DMS153 treated with DMSO at 0.1 percent for 48 hours (cell line): ENCODE measurements at regions not wholly inside any gene's neighbourhood (a gene's known extent, or its start where the extent isn't known, plus 50 kb on each side); places are given as distances from the start of the nearest gene placed in this dataset.
A peak's percentile ranks its signal among the peaks of the same experiment; 100 is the strongest.

Experiments
- DNase-seq: peaks from one replicate; lab custom pipeline; 2025; ENCODE audit not compliant: unreplicated experiment; lab: John Stamatoyannopoulos, UW

GRCh38 chr7:115153176-115153575 lies 231.3 kb downstream of the MDFIC start:
- no peak for DNase-seq

GRCh38 chr7:115146148-115146547 lies 224.3 kb downstream of the MDFIC start:
- no peak for DNase-seq

DNA sequence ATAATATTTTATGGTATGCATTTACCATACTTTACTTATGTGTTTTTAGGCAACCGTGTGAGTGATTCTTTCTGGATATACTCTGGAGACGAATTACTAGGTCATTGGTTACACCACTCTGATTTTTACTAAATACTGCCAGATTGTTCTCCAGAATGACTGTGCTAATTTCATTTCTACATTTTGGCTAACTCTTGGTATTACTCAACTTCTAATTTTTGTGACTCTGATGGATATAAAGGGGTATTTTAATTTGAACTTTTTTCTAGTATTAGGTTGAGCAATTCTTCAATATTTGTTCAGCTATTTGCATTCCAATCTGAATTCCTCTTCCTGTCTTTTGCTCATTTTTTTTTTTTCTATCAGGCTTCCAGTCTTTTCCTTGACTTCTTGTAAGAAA lies 223.6 kb downstream of the MDFIC start:
- no peak for DNase-seq

DNA sequence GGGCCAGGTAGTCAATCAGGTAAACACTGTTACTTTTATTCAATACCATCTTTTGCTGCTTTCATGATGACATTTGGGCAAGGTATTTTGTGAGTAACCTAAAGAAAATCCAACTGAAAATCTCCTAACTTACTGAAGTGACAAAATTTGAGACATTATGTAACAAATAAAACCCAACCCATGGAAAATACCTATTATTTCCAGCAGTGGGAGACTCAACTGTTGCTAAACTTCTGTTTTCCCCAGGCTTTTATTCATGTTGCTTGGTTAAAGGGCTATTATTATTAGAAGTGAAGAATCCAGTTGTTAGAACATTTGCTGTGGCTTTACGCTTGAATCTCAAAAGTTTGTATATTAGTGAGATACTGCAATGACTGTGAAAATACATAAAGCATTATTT lies 215.9 kb downstream of the MDFIC start:
- no peak for DNase-seq

DNA sequence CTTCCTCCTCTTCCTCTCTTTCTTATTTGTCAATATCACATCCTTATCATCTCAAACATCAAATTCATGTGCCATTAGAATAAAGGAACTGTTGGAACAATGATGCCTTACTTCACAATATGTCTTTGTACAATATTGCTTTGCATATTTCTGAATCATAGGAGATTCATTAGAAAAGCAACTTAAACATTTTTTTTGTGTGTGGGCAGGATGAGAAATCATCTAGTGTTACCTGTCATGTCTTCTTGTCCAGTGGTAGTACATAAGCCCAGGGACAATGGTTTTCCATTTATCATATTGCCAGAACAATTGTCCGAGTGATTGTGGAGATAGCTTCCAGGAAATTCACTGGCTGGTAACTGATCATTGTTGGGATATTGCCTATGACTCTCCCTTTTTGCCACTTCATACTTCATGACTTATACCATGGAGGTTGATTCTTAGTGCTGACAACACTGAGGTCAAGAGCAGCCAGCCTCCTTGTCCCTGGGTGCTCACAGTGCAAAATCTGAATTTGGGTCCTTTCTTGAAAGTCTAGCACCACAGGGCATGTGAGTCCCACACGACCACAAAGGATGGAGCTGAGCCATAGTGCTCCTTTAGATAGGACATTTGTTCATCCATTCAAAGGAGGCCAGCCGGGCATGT lies 215.0 kb downstream of the MDFIC start:
- no peak for DNase-seq

GRCh38 chr7:115135769-115136410 lies 214.0 kb downstream of the MDFIC start:
- DNase-seq = peak; percentile 7

GRCh38 chr7:115135146-115135545 lies 213.3 kb downstream of the MDFIC start:
- no peak for DNase-seq

- peak; percentile 93 for DNase-seq
Observed at GRCh38 chr7:115133248-115133647, 211.4 kb downstream of the MDFIC start.

DNA sequence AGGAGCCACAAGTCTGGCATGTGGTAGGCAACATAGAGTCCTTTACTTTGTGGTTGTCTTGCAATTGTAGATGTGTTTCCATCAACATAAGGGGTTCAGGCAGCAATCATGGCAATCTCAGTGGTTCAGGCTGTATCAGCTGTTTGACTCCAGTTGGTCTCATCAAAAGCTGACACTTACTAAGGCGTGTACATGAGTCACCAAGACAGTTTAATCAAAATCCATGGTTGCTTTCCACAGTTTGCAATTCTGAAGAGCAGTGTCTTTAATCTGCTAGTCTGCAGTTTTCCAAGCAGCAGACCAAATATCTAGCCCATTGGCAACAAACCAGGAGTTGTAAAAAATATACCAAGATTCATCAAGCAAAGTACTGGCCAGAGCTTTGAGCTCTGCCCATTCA lies 210.2 kb downstream of the MDFIC start:
- DNase-seq = no peak

DNA sequence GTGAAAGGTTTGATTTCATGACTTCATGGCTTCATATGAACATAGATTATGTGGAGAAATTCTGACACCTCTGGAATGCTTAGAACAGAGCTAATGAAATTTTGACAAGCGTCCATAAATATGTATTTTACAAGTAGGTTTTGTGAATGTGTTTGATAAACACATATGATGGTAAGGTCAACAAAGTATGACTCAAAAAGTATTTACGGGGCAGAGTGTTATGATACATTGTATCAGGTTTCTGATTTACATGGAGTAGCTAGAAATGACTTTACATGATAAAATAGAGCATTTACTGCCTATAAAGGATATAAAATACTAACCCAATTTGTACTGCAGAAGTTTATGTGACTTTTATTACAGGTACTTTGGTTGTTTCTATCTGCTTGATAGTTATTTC lies 206.3 kb downstream of the MDFIC start:
- DNase-seq = no peak

DNA sequence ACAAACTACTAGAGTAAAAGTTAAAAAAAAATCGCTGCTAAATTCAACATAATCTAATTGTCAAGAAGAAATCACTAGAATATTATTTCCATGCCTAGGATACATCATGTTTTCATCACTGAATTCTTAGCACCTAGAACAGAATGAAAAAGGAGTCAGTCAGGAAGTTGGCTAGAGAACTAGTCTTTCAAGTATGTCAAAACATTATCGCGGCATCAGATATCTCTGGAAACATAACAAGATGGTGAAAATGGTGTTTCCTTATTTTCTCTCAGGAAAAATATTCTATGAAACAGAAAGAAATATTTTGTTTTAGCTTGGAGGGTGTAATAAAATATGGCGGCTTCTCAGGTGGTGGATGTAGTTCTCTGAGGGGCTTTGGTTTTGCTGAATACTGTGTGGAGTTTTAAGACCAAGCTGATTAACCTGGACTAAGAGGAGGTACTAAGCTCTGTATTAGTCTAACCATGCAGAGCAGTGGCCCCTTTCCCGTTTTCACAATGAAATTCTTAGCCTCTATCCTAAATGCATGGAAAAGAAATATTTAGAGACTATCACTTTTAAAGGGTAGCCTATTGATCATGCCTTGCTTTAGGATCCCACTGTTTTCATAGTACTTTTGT lies 205.6 kb downstream of the MDFIC start:
- DNase-seq = no peak

DNA sequence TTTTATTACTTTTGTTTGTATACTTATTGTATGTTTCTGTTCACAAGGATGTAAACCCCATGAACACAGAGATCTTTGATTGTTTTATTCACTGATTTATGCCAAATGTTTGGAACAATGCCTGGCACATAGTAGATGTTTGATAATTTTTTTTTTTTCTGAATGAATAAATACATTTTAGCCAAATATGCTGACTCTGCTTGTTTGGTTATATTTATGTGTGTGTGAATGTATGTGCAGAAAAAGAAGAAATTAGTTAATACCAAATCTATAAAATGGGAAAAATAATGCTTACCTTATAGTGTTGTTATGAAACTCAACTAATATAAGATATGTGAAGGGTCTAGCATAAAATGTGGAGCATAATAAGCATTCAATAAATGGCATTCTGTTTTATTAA lies 203.9 kb downstream of the MDFIC start:
- DNase-seq = no peak

DNA sequence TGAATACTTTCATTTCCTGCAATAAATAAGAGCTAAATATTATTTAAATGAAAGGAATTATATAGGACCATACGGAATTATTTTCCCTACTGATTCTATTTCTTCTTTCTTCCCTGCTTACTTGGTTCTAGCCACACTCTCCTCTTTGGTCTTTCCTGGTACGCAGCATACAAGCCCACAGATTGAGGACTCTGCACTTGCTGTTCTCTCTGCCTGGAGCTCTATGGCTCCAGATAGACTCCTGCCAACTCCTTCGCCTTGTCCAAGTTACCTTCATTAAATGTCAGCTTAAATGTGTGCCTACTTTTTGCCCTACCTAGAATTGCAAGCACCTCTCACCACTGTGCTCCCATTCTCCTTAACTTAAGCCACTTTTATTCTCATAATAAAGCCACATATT lies 203.4 kb downstream of the MDFIC start:
- no peak for DNase-seq

GRCh38 chr7:115124409-115124939 lies 202.6 kb downstream of the MDFIC start:
- no peak for DNase-seq

DNA sequence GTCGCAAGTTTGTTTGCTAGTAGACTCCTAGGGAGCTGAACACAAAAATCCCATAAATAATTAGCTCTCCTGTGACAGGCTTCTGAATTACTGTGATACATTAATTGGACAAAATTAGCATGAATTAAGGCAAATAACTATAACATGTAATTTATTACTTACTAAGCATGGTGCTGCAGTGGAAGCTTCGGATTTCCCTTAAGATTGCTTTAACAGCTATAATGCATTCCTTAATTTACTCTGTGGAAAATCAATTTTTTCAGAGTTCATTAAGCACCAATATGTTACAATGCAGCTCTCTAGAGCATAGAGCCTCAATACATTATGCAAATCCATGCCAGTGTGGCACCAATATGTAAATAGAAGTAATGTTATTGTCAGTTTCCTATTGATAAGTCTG lies 201.5 kb downstream of the MDFIC start:
- no peak for DNase-seq

- DNase-seq = peak; percentile 57
Observed at GRCh38 chr7:115122388-115122787, 200.5 kb downstream of the MDFIC start.

- DNase-seq = no peak
Observed at GRCh38 chr7:115117748-115118147, 195.9 kb downstream of the MDFIC start.

DNA sequence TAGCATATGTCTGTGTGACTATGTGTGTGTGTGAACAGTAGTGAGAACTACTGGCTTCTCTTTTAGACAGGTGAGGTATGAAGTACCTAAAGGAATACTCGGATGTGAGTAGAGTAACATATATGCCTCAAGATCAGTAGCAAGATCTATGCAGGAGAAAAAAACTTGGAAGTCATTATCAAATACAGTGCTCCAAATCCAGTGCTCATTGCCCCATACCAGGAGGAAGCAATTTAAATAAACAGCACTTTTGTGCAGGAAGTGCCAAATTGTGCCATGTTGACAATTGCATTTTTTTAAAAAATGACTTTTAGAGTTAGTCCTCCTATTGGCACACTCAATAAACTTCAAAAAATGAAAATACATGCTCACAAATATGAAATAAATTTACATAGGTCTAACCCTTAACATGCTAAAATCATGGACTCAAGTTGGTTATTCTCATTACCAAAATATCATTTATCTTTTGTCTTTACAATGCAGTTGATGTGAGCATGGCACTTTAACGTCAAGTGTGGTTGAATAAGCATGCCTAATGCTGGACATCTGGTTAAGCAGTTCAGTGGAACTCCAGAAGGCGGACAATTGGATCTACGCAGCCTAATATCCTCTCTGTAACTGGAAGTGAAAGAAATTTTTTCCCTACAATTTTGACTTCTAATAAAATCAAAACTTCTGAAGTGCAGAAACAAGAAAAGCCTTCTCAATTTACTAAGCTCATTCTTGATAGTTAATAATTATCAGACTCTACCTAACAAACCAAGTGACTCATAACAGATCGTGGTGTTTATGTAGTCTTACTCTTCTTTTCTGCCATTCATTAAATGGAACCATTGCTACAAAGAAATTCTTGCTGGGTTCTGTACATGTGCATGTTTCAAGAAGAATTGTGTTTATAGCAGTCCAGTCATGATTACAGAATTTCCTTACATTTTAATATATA lies 195.2 kb downstream of the MDFIC start:
- DNase-seq = no peak

GRCh38 chr7:115113776-115114175 lies 191.9 kb downstream of the MDFIC start:
- no peak for DNase-seq

- no peak for DNase-seq
Observed at GRCh38 chr7:115113131-115113530, 191.2 kb downstream of the MDFIC start.

GRCh38 chr7:115110523-115110922 lies 188.6 kb downstream of the MDFIC start:
- no peak for DNase-seq
